ENCODE measurements at regions not wholly inside any gene's neighbourhood (a gene's known extent, or its start where the extent isn't known, plus 50 kb on each side); places are given as distances from the start of the nearest gene placed in this dataset.

GRCh38 chr1:212186427-212187207 is 98.6 kb upstream of the PPP2R5A start:
- in situ Hi-C loops (cut with HindIII; ENCODE audit: low pct_unique_long_range_greater_than_20kb, low sequenced_read_pairs), result no loop called here
- no peak for DNase-seq (ENCODE audit: low read depth)

- in situ Hi-C loops (cut with HindIII; ENCODE audit: low pct_unique_long_range_greater_than_20kb, low sequenced_read_pairs), result no loop called here
- no peak for DNase-seq (ENCODE audit: low read depth)
Observed at GRCh38 chr1:212188599-212189351, 96.4 kb upstream of the PPP2R5A start.

GRCh38 chr1:212189352-212189738 is 95.9 kb upstream of the PPP2R5A start:
- no peak for DNase-seq (ENCODE audit: low read depth)
- in situ Hi-C loops (cut with HindIII; ENCODE audit: low pct_unique_long_range_greater_than_20kb, low sequenced_read_pairs), result no loop called here

- no peak for DNase-seq (ENCODE audit: low read depth)
- in situ Hi-C loops (cut with HindIII; ENCODE audit: low pct_unique_long_range_greater_than_20kb, low sequenced_read_pairs), result no loop called here
Observed at GRCh38 chr1:212190169-212190568, 95.0 kb upstream of the PPP2R5A start.

- in situ Hi-C loops (cut with HindIII; ENCODE audit: low pct_unique_long_range_greater_than_20kb, low sequenced_read_pairs), result no loop called here
- DNase-seq (ENCODE audit: low read depth), result no peak
Observed at GRCh38 chr1:212192261-212192998, 92.8 kb upstream of the PPP2R5A start.

- in situ Hi-C loops (cut with HindIII; ENCODE audit: low pct_unique_long_range_greater_than_20kb, low sequenced_read_pairs), result no loop called here
- DNase-seq (ENCODE audit: low read depth), result no peak
Observed at GRCh38 chr1:212196355-212196754, 88.9 kb upstream of the PPP2R5A start.

GRCh38 chr1:212201461-212201860 is 83.7 kb upstream of the PPP2R5A start:
- in situ Hi-C loops (cut with HindIII; ENCODE audit: low pct_unique_long_range_greater_than_20kb, low sequenced_read_pairs), result no loop called here
- DNase-seq (ENCODE audit: low read depth), result no peak

- in situ Hi-C loops (cut with HindIII; ENCODE audit: low pct_unique_long_range_greater_than_20kb, low sequenced_read_pairs), result no loop called here
- DNase-seq (ENCODE audit: low read depth), result no peak
Observed at GRCh38 chr1:212203630-212204029, 81.6 kb upstream of the PPP2R5A start.

GRCh38 chr1:212205006-212205405 is 80.2 kb upstream of the PPP2R5A start:
- in situ Hi-C loops (cut with HindIII; ENCODE audit: low pct_unique_long_range_greater_than_20kb, low sequenced_read_pairs), result no loop called here
- DNase-seq (ENCODE audit: low read depth), result no peak

GRCh38 chr1:212205843-212206242 is 79.4 kb upstream of the PPP2R5A start:
- DNase-seq (ENCODE audit: low read depth), result no peak
- in situ Hi-C loops (cut with HindIII; ENCODE audit: low pct_unique_long_range_greater_than_20kb, low sequenced_read_pairs), result no loop called here

GRCh38 chr1:212207118-212207517 is 78.1 kb upstream of the PPP2R5A start:
- no peak for DNase-seq (ENCODE audit: low read depth)
- in situ Hi-C loops (cut with HindIII; ENCODE audit: low pct_unique_long_range_greater_than_20kb, low sequenced_read_pairs), result no loop called here

- in situ Hi-C loops (cut with HindIII; ENCODE audit: low pct_unique_long_range_greater_than_20kb, low sequenced_read_pairs), result no loop called here
- DNase-seq (ENCODE audit: low read depth), result no peak
Observed at GRCh38 chr1:212207822-212208520, 77.2 kb upstream of the PPP2R5A start.

GRCh38 chr1:212208978-212209644 is 76.1 kb upstream of the PPP2R5A start:
- in situ Hi-C loops (cut with HindIII; ENCODE audit: low pct_unique_long_range_greater_than_20kb, low sequenced_read_pairs), result no loop called here
- no peak for DNase-seq (ENCODE audit: low read depth)

GRCh38 chr1:212211371-212211770 is 73.8 kb upstream of the PPP2R5A start:
- in situ Hi-C loops (cut with HindIII; ENCODE audit: low pct_unique_long_range_greater_than_20kb, low sequenced_read_pairs), result no loop called here
- DNase-seq (ENCODE audit: low read depth), result no peak

GRCh38 chr1:212212343-212212742 is 72.9 kb upstream of the PPP2R5A start:
- in situ Hi-C loops (cut with HindIII; ENCODE audit: low pct_unique_long_range_greater_than_20kb, low sequenced_read_pairs), result no loop called here
- DNase-seq (ENCODE audit: low read depth), result no peak

GRCh38 chr1:212212906-212213305 is 72.3 kb upstream of the PPP2R5A start:
- in situ Hi-C loops (cut with HindIII; ENCODE audit: low pct_unique_long_range_greater_than_20kb, low sequenced_read_pairs), result no loop called here
- DNase-seq (ENCODE audit: low read depth), result no peak

- in situ Hi-C loops (cut with HindIII; ENCODE audit: low pct_unique_long_range_greater_than_20kb, low sequenced_read_pairs), result no loop called here
- DNase-seq (ENCODE audit: low read depth), result no peak
Observed at GRCh38 chr1:212213784-212214183, 71.4 kb upstream of the PPP2R5A start.

GRCh38 chr1:212214325-212214724 is 70.9 kb upstream of the PPP2R5A start:
- DNase-seq (ENCODE audit: low read depth), result no peak
- in situ Hi-C loops (cut with HindIII; ENCODE audit: low pct_unique_long_range_greater_than_20kb, low sequenced_read_pairs), result no loop called here

All from Caki2 (cell line).